ENCODE measurements at regions not wholly inside any gene's neighbourhood (a gene's known extent, or its start where the extent isn't known, plus 50 kb on each side); places are given as distances from the start of the nearest gene placed in this dataset.

- no peak for DNase-seq
These were observed 51.4 kb upstream of the CISTR start for GRCh38 chr12:53803194-53803593.

DNA sequence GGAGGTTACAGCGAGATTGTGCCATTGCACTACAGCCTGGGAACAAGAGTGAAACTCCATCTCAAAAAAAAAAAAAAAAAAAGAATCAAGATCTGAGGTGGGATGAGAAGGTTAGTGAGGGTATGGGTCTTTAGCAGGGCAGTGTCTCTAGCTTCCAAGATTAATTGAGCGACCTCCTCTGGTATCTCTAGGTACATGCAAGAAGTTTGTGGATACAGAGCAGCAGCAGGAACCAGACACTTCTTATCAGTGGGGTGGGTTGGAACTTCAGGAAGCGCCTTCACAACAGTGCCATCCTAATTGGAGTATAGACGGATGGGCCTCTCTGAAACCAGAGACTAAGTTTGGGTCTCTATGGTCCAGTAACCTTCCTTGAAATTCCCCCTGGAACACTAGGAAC lies 51.9 kb upstream of the CISTR start:
- DNase-seq = no peak

DNA sequence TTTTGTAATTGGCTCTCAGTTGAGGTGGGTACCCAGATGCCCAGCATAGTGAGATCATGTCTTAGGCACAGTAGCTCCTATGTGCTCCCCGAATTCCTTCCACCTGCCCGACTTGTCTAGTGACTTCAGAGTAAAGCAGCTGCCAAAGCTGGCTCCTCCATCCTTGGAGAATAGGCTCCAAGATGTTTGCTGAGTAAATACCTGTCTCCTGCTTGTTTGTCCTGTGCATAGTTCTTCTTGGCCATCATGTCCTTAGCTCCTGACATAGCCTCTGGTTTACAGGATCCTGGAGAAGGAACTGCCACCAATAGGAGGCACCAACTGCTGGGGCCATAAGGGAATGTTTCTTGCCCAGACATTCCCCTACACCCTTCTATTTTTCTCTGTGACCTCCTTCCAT lies 52.6 kb upstream of the CISTR start:
- no peak for DNase-seq

- no peak for DNase-seq
These were observed 53.3 kb upstream of the CISTR start for GRCh38 chr12:53805067-53805466.

GRCh38 chr12:53805791-53806190 lies 54.0 kb upstream of the CISTR start:
- DNase-seq = peak; percentile 19

DNA sequence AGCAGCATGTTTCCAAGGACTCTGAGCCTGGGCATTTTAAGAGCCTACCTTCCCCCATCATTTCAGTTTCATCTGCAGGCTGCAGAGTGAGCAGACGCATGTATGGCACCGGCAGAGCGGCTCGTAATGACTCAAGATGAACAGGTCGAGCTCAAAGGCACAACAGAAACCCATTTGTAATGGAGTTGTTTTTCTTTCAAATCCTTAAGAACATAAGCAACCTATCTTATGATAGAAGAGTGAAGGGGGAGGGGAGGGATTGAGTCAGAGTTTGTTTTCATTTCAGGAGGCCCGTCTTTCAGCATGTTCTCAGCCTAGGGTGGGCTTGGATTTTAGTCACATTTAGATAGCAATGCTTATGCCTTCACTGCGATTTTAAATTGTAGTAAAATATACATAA lies 54.9 kb upstream of the CISTR start:
- no peak for DNase-seq

- no peak for DNase-seq
These were observed 55.6 kb upstream of the CISTR start for GRCh38 chr12:53807322-53807860.

DNA sequence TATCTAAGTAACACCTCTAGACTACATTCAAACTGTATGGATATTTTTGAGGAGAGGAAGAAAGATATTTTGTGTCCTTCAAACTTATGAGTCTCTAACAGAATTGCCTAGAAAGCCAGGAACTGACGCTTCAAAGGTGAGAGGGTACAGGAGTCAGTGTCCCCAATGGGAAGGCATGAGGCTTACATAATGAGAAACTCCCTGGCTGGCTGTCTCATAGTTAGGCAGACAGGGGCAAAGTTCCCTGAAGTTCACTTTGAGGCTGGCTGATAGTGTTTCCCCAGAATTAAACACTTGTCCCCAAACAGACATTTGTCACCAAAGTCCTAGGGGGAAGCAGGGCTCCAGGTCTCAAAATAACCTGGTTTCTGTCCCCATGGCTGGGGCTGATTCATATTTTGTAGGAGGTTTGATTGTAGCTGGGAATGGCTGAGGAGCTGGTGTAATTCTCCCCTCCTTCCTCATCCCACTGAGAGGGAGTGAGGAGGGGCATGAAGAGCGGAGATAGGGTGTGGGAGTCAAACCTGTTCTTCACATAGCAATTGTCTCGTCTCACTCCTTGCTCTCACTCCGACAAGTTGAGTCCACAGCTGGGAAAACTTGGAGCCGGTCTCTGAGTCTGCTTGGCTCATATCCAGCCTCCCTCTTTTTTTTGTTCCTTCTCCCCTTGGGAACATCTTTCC lies 56.4 kb upstream of the CISTR start:
- DNase-seq = no peak

DNA sequence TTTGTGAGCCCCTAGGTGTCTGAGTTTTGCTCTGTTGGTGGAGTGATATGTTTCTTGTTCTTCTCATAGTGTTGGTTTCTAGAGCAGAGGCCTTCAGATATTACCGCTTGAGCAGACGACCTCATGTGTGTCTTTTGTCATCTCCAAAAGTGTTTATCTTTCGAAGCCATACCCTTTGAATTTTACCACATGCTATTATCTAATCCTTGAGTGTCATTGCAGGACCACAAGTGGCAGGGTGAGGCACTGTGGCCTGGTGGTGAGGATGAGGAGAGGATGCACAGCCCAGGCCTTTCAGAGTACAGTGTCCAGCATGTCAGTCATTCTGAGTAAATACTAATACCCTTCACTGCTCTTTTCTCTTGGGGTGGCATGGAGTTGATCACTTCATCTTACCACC lies 57.2 kb upstream of the CISTR start:
- DNase-seq = no peak

DNA sequence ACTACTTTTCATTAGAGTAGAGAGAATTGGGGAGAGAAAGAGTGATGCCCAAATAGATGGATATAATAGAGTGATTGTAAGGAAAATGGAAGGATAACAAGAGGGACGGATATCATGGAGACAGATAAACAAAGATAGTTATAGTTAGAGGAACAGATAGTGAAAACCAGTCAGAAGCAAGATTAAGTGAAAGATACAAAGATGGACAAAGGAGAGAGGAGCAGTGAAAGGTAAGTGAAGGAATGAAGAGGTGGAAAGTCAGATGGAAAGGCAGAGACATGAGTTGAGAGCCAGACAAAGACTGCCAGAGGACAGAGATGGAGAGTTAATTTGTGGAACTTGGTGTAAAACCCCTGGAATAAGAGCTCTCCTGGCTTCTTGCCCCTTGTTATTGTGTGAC lies 59.2 kb upstream of the CISTR start:
- DNase-seq = no peak

GRCh38 chr12:53811606-53812005 lies 59.8 kb upstream of the CISTR start:
- DNase-seq = no peak

- no peak for DNase-seq
These were observed 64.7 kb upstream of the CISTR start for GRCh38 chr12:53816360-53817020.

DNA sequence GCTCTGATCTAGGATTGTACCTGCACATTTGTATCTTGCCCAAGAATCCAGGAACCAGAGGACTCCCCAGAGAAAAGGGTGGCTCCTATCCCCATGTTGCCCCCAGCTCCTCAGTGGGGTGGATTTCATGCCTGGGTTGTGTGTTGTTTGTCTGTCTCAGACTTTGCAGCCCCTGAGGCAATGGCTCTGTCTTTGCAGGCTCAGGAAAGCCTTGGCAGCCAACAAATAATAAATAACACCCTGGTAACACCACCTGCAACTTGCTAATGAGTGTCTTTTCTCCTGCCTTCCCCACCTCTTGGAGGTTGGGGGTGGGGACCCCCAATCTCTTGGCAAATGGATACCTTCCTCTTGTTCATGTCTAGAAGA lies 65.2 kb upstream of the CISTR start:
- no peak for DNase-seq

- no peak for DNase-seq
These were observed 68.9 kb upstream of the CISTR start for GRCh38 chr12:53820514-53821306.

- DNase-seq = no peak
These were observed 72.4 kb upstream of the CISTR start for GRCh38 chr12:53824001-53824712.

DNA sequence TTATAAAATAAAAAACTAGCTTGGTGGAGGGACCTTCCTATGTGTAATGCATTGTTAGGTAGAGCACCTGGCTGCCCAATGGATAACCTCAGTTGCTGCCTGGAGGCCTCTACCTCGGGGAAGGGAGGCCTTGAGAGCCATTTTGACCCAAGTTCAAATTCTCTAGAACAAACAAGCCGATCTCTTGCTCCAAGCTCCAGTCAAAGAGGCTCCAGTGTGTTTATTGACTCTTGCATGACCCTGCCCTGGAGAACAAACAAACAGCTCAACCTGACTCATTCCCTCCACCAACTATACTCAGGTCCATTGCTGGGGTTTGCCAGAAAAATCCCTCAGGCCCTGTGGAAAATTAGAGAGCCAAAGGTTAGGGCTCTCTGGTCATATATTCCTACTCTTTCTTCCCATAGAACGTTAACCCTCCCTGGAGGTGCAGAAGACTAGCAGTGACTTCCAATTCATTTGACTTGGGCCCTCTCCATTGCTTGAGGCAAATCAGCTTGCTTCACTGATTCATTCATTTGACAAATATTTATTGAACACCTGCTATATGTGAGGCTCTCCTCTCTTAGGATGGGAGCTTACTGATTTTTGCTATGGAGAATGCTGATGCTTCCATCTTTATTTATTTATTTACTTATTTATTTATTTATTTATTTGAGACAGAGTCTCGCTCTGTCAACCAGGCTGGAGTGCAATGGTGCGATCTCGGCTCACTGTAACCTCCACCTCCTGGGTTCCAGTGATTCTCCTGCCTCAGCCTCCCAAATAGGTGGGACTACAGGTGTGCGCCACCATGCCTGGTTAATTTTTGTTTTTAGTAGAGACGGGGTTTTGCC lies 73.7 kb upstream of the CISTR start:
- no peak for DNase-seq

DNA sequence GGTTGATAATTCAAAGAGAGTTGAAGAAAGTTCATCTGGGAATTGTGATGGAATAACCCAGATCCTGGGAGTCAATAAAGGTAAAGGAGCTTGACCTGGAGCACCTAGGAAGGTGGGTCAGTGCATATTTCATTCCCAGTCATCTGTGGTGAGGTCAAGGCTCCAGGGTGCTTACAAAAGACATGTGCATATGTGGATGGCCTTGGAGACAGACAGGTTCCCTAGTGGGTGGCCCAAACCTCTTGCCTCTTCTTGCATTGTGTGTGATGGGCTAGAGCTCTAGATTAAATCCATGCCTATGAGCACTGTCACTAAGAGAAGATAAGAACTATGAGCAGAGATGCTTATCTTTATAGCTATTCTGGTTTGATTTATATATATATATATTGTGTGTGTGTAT lies 75.5 kb upstream of the CISTR start:
- DNase-seq = no peak

GRCh38 chr12:53828598-53828997 lies 76.8 kb upstream of the CISTR start:
- no peak for DNase-seq

- DNase-seq = no peak
These were observed 77.5 kb upstream of the CISTR start for GRCh38 chr12:53829130-53829819.

- DNase-seq = no peak
These were observed 78.9 kb upstream of the CISTR start for GRCh38 chr12:53830631-53831030.

- no peak for DNase-seq
These were observed 84.4 kb upstream of the CISTR start for GRCh38 chr12:53836119-53836655.

All from kidney glomerular epithelial cell (primary cell).